Prostate gland (tissue), 1 donor: ENCODE measurements at regions not wholly inside any gene's neighbourhood (a gene's known extent, or its start where the extent isn't known, plus 50 kb on each side); places are given as distances from the start of the nearest gene placed in this dataset.

Experiments
- POLR2A ChIP-seq: fragments of 450-650 bp; IDR thresholded peaks from one replicate; pipeline ENCODE4 v1.6.1; 2016; ENCODE audit warnings: antibody characterized with exemption, mild to moderate bottlenecking
- POLR2AphosphoS5 ChIP-seq: sonication (generic); formaldehyde crosslinking; IDR thresholded peaks from one replicate; pipeline ENCODE4 v1.6.1; 2017; ENCODE audit warnings: antibody characterized with exemption

GRCh38 chr6:56890066-56890465 lies 64.8 kb upstream of the BEND6 start:
- no peak for TF ChIP-seq POLR2A
- TF ChIP-seq POLR2AphosphoS5 = no peak
